D341Med (cell line): ENCODE measurements at regions not wholly inside any gene's neighbourhood (a gene's known extent, or its start where the extent isn't known, plus 50 kb on each side); places are given as distances from the start of the nearest gene placed in this dataset.
A peak's percentile ranks its signal among the peaks of the same experiment; 100 is the strongest.

Experiments used
- DNase-seq: peaks from one replicate; pipeline ENCODE4 v3.0.0; 2012; ENCODE audit warnings: low spot score

DNA sequence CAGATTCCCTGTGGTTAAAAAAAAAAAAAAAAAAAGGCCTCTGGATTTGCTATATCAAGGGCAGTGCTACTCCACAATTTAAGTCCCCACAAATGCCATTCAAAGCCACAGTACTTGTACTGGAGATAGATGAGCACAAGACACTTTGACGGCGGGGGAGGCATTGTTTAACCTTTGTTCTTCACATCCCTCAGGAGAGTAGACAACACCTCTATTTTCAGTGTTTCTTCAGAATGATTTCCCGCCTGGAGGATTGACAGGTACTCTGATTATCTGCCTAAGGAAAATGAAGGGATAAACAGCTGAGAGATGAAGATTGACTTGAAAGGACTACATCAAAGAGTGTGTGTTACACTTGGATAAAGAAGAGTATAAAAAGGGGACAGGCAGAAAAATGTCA, 58.7 kb downstream of the OTOL1 start:
- no peak for DNase-seq

DNA sequence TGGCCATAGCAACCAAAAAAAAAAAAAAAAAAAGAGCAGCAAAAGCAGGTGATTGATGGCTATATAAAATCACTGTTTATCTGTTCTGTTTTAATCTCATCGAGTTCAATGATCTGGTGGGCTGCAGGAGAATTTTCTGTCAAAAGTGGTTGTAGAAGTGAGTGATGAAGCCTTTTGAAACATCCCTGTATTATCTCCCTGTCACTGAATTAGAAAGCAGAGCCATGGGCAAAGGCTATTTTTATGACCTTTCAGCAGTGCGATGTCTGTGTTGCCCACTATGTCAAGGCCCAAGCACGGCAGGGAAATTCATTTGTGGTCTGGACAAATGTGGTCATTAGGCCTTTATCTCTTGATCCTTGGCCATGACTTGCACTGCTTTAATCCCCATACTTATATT, 59.9 kb downstream of the OTOL1 start:
- DNase-seq, result no peak

- no peak for DNase-seq
These were observed 60.3 kb downstream of the OTOL1 start for GRCh38 chr3:161556941-161557340.

DNA sequence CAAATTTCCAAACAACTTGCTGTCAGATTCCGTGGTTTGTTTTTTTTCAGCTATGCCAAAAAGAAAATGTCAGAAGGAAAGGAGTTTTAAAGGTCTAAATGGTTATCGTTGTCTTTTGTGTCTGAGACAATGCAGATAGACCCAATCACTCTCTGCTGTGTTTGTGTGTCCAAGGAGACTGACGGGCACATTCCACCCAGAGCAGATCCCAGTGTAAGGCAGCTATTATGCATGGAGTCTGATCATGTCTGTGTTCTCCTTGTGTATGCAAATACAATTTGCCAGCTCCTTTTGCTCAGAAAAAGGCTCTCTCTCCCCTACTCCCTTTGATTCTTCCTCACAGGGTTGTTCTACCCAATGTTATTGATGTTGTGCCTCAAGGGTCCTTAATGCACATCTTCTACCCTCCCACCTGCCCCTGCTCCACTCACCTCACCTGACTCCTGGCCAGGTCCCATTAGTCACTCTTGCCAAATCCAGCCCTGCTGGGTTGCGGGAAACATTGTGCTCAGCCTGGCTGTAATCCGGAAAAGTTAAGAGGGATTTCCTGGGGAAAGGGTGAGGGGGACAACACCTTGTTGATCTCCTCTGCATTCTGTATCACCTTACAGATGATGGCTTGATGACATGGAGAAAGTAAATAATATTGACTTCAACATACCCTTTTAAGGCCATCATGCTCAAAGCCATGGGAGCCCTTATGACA, 61.0 kb downstream of the OTOL1 start:
- no peak for DNase-seq

- no peak for DNase-seq
These were observed 61.6 kb downstream of the OTOL1 start for GRCh38 chr3:161558236-161558635.

- peak; percentile 54 for DNase-seq
These were observed 62.8 kb downstream of the OTOL1 start for GRCh38 chr3:161559177-161559998.

- DNase-seq, result peak; percentile 77
These were observed 63.5 kb downstream of the OTOL1 start for GRCh38 chr3:161560008-161560637.

- no peak for DNase-seq
These were observed 71.2 kb downstream of the OTOL1 start for GRCh38 chr3:161567577-161568361.

GRCh38 chr3:161568671-161569070, 72.1 kb downstream of the OTOL1 start:
- DNase-seq, result no peak

DNA sequence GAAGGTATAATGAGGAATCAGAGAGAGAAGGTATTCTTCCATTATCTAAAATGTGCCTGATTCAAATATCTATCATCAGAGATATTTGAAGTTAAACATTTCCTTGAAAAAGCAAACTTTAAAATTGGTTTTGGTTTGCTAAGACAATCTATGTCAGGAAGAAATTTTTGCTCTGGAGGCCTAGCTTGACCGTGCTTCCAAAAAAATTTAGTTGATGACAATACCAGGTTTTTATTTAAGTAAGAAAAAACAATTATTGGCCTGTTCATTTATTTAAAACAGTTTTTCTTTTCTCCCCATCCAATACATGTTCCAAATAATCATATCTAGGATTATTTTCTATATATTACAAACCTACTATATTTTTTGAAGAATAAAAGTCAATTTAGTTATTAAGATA, 75.3 kb downstream of the OTOL1 start:
- no peak for DNase-seq

DNA sequence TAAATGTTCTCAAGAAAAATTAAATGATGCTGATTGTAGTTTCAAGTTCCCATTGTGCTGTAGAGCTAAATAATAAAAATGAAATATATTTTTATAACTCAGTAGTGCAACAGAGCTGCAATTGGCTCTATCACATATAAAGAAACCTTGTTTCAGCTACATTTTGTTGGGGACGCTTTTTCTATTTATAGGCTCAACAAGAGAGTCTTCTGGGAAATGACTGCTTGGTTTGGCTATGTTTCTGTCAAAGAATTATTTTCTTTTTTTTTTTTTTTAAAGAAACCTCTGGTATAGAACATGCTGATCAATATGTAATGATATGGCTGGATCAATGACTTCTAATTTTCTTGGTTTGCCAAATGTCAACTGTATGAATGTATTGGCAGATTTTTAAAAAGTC, 76.5 kb downstream of the OTOL1 start:
- DNase-seq, result no peak

- no peak for DNase-seq
These were observed 79.3 kb downstream of the OTOL1 start for GRCh38 chr3:161575901-161576300.

DNA sequence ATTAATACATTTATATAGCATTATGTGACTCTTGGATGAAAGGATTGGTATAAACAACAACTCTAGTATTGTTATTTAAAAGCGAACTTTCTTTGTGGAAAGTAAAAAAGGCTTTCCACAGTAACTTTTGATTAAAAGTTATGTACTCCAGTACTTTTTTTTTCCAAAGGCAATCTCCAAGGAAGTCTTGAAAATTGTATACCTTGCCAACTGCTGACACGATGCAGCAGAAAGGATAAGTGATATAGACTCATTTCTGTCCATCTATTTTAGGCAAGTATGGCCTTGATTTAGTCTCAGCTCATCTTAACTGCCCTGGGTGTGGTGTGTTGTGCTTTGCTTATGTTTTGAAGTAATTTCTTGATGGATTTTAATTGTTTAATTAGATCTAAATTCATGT, 79.7 kb downstream of the OTOL1 start:
- DNase-seq, result no peak

DNA sequence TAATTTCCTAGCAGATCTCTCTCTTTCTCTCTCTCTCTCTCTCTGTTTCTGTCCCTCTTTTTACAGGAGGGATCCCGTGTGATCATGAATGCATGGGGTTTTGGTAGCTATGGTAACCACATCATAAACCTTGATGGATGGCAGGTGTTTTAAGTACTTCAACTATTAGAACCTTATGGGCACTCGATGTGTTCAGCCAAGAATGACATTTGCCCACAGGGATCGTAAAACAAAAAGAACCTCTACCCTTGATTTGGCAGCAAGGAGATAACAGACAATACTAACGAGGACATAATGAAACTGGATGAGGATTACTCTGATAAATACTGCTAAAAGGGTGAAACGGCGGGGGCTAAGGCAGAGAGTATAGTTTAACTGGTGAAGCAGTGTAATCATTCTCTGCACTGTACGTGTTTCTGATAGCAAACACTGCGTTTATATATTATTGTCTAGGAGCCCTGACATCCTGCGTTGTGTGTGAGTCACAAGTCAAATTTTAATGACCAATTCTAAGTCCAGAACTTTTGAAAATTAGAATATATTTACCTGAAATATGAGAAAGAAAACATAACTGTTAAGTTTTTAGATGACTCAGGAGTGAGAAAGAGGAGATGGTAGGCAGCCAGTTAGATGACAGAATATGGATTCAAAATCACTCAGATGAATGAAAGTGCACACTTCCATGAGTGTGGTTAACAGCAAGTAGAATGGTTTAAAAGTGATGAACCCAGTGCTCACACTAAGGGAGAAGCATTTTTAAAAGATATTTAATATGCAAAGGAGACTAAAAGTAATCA, 80.3 kb downstream of the OTOL1 start:
- no peak for DNase-seq

DNA sequence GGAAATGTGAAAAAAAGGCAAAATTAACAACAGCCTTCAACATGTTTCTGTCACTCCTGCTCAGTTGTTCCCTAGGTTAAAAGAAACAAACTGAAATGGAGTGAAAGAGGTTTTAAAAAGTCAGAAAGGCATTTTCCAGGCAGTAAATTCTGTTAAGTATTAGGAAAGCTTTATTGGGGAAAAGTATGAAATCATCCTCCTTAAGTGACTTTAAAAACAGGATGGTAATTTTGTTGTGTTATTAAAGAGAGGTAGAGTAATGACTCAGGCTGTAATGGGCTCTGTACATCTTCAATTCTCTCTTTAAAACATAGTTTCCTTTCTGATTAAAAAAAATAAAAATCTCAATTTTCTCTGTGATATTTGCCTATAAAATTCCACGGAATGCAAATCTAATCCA, 81.1 kb downstream of the OTOL1 start:
- no peak for DNase-seq

- DNase-seq, result no peak
These were observed 83.0 kb downstream of the OTOL1 start for GRCh38 chr3:161579395-161580126.

GRCh38 chr3:161585922-161586321, 89.3 kb downstream of the OTOL1 start:
- DNase-seq, result no peak

- DNase-seq, result no peak
These were observed 90.1 kb downstream of the OTOL1 start for GRCh38 chr3:161586556-161587235.

DNA sequence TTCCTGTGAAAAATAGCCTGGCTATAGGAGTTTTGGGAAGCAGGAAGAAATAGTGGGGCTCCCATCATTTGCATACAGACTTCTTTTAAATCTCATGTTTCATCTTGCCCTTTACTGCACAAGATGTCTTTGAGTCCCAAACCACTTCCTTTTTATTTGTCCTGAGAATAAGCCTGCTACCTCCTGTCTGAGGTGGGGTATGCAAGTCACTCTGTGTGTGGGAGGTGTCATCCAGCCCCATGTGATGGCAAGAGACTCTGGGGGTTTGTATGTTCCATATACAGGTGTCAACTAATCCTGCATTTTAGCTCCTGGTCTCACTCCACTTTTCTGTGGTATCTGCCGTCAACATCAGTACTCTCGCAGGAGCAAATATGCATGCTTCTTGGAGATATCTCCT, 102.0 kb downstream of the OTOL1 start:
- no peak for DNase-seq

DNA sequence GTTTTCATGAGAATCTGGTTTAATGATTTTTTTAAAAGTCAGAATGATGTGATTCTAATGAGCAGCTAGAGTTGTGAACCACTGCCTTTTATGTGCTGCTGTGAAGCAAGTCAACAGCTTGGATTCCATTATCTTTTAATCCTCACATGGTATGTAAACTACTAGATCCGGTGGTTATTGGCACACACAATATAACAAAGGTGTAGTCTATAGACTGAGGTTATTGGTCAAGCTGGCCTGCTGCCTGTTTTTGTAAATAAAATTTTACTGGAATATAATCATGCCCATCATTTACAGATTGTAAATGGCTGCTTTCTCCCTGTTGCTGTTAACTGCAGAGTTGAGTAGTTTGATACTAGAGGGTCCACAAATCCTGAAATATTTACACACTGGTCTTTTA, 103.1 kb downstream of the OTOL1 start:
- no peak for DNase-seq
